Dedifferentiated amniotic fluid mesenchymal stem cell (primary cell): ENCODE measurements at regions not wholly inside any gene's neighbourhood (a gene's known extent, or its start where the extent isn't known, plus 50 kb on each side); places are given as distances from the start of the nearest gene placed in this dataset.
"Not testable (repeated sequence)": the region's sequence is repeated elsewhere in the genome, so short reads cannot be mapped to it uniquely, and the experiment has no call there.

Experiments
- DNase-seq: peaks from one replicate; pipeline ENCODE4 v3.0.0-alpha.2; 2016; ENCODE audit errors: extremely low spot score

GRCh38 chr2:14977021-14977420 lies 344.5 kb downstream of the LRATD1 start:
- no peak for DNase-seq

- DNase-seq = no peak
These were observed 346.3 kb downstream of the LRATD1 start for GRCh38 chr2:14978845-14979244.

DNA sequence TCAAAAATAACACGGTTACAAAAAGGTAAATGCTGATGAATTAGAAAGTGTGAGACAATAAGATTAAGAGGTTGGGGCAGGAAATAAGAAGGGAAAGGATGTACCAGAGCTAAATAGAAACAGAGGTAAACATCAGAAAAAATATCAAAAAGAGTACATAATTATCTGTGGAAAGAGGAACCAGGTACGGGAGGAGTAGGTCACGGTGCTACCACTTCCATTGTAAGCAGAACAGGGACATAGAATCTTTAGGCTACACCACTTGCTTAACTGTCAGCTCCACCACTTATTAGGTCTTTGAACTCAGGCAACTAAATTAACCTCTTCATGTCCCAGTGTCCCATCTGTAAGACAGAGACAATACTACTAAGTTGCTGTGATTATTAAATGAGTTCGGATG lies 350.3 kb downstream of the LRATD1 start:
- DNase-seq = no peak

- no peak for DNase-seq
These were observed 356.1 kb downstream of the LRATD1 start for GRCh38 chr2:14988600-14988999.

- DNase-seq = no peak
These were observed 359.2 kb downstream of the LRATD1 start for GRCh38 chr2:14991723-14992122.

DNA sequence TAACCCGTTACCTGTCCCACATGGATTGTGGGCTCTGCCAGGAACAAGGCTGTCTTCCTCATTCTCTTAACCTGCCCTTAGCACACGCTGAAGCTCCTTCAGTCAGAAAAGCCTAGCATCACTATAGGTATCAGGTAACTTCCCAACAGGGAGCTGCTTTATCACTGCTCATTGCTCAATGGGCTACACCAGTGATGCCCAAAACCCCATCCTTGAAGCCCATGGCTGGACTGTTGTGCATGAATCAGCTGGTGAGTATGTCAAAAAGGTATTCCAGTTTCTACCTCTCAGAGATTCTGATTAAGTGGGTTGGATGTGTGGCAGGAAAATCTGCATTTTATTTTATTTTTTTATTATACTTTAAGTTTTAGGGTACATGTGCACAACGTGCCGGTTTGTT lies 362.2 kb downstream of the LRATD1 start:
- no peak for DNase-seq

GRCh38 chr2:14996351-14997014 lies 364.0 kb downstream of the LRATD1 start:
- DNase-seq = no peak

- no peak for DNase-seq
These were observed 366.0 kb downstream of the LRATD1 start for GRCh38 chr2:14998546-14998945.

- no peak for DNase-seq
These were observed 366.7 kb downstream of the LRATD1 start for GRCh38 chr2:14999114-14999661.

GRCh38 chr2:15002519-15002918 lies 370.0 kb downstream of the LRATD1 start:
- not testable (repeated sequence) for DNase-seq

GRCh38 chr2:15006667-15007066 lies 374.1 kb downstream of the LRATD1 start:
- DNase-seq = no peak

- no peak for DNase-seq
These were observed 377.2 kb downstream of the LRATD1 start for GRCh38 chr2:15009681-15010080.

DNA sequence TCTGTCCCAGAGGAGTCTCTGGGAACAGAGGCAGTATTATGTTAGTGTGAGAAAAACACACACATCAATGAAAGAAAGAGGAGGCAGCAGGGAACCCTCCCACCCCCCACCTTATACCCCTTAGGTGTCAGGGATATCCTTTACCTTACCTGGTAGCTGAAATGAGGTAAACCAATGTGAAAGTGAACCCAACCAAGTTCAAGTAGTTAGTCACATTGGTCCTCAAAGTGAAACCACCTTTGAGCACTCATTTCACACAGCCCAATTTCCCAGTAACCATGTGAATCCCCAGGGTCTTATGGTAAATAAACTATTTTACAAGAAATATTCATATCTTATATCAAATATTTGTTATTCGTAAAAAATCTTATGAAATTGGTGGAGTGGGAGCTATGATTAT lies 377.8 kb downstream of the LRATD1 start:
- DNase-seq = no peak

DNA sequence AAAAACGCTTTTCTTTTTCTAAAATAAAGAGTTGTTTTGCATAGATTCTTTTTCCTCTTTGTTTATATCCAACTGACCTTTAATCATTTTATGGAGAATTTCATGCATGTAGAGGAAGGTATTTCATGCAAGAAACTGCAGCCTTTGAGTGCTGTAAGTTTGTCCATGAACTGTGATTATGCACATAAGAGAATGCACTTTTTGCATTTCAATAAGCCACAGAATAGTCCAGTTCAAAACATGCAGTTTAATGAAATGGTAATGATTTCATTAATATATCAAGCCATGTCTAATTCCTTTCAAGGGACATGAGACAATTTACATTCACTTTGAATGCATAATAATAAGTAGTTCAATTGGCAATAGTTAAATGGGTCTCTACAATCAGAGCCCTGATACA lies 386.3 kb downstream of the LRATD1 start:
- DNase-seq = no peak

DNA sequence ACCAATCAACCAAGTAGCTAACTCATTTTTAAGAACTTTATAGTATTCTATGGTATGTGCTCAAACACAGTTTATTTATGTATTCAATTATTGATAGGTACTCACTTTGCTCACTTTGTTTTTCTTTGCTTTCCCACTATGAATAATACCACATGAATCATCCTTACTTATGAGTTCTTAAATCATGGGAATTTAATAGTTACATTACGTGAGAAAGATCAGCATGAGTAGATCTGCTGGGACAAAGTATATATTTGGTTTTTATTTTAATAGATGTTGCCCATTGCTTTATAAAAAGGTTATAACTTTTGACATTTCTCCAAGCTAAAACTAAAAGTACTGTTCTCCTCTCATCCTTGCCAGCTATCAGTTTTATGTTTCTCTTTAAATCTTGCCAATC lies 390.7 kb downstream of the LRATD1 start:
- DNase-seq = no peak

GRCh38 chr2:15028406-15028805 lies 395.9 kb downstream of the LRATD1 start:
- DNase-seq = no peak

DNA sequence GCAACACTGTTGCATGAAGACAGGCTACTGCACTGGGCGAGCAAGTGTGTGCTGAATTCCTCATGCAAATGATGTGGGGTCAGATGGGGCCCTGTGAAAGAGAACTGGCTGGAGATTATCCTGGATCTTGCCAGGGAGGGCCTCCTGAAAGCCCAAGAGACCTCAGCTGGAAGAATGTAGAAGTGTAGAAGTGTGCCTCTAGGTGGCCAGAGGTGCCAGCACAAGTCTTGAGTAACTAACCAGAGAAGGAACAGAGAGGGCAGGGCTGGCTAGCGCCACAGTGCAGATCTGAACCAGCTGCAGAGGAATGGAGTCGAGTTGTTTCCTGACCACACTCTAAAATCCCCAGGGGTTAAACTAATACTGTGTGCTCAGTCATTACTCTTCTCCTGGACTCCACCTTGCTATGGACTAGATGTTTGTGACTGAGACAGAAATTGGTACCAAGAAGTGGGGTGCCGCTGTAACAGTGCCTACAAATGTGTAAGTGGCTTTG lies 399.3 kb downstream of the LRATD1 start:
- no peak for DNase-seq

- DNase-seq = no peak
These were observed 401.7 kb downstream of the LRATD1 start for GRCh38 chr2:15034246-15034645.

- DNase-seq = no peak
These were observed 402.3 kb downstream of the LRATD1 start for GRCh38 chr2:15034860-15035259.

- DNase-seq = no peak
These were observed 406.1 kb downstream of the LRATD1 start for GRCh38 chr2:15038366-15039364.

DNA sequence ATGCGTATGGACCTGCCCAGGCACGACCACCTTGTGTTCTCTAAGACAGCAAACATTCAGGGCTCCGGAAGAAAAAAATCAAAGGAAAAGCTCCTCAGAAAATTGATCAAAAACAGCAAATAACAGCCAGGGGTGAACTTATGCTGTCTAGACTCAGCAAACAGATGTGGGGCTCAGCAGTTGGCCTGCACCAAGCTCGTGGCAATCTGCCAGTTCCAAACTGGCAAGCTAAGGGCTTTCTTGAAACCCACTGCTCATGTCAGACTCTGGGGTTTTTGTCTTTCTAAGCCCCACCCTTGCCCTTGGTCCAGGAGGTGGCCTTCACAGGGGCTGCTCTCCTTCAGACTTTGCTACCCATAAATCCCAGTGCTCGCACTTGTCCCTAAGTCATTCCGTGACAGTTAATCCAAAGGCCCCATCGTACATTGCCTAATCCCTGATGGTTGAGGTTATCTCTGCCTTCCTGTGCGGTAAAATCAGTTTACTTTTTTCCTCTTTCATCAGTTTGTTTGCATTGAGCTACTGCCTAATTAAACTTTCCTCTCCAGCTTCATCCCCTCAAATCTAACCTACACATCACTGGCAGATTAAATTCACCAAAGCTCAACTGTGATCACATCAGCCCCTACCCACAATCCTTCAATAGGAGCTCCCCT lies 408.0 kb downstream of the LRATD1 start:
- DNase-seq = no peak

DNA sequence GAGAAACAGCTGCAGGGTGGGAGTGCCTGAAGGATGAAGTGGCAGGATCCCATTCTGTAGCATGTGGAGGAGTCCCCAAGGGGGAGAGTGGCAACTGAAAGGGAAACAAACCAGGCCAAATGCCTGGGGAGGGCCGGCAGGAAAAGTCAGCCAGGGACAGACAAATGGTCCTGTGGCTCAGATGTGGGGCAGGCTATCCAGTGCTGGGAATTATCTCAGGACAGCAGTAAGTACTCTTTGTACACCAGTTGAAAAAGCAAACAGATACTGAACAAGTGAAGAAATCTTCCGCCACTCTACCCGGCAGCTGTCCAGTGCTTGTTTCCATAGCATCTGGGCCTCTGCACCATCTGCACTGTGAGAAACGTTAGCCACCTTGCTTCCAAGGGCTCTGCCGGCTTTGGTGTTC lies 408.9 kb downstream of the LRATD1 start:
- DNase-seq = no peak
